OCI-LY3 (cell line): ENCODE measurements at regions not wholly inside any gene's neighbourhood (a gene's known extent, or its start where the extent isn't known, plus 50 kb on each side); places are given as distances from the start of the nearest gene placed in this dataset.

Source experiments
- H2AFZ ChIP-seq: fragments of 200-600, 300-600 bp; shearing (Covaris generic); 2 replicates; pipeline ENCODE4 v1.6.0; 2014; ENCODE audit warnings: antibody characterized with exemption, low read depth, low read length
- H3K27ac ChIP-seq: fragments of 200-600, 300-600 bp; sonication (generic); 2 replicates; pipeline ENCODE4 v1.5.1; 2014; ENCODE audit warnings: mild to moderate bottlenecking, low read length, moderate library complexity, mixed read lengths
- H3K27me3 ChIP-seq: fragments of 200-600, 300-600 bp; sonication (generic); 2 replicates; pipeline ENCODE4 v1.6.1; 2014; ENCODE audit warnings: low read depth, low read length, mixed read lengths
- H3K36me3 ChIP-seq: fragments of 200-600, 300-600 bp; sonication (generic); replicated peaks from 2 replicates; pipeline ENCODE3; 2014; ENCODE audit warnings: low read depth, low read length, mixed read lengths
- H3K4me1 ChIP-seq: fragments of 300-600, 200-600 bp; sonication (generic); 2 replicates; pipeline ENCODE4 v1.6.1; 2014; ENCODE audit warnings: low read length, mixed read lengths
- H3K4me2 ChIP-seq: fragments of 200-600, 300-600 bp; sonication (generic); 2 replicates; pipeline ENCODE4 v1.6.1; 2014; ENCODE audit warnings: low read length, mixed read lengths
- H3K4me3 ChIP-seq: fragments of 300-600, 200-600 bp; sonication (generic); 2 replicates; pipeline ENCODE4 v1.5.1; 2014; ENCODE audit warnings: antibody characterized with exemption, mild to moderate bottlenecking, low read length, moderate library complexity
- H3K79me2 ChIP-seq: fragments of 300-600, 200-600 bp; shearing (Covaris generic); 2 replicates; pipeline ENCODE4 v1.6.1; 2014; ENCODE audit warnings: mild to moderate bottlenecking, low read length, mixed read lengths
- H3K9ac ChIP-seq: fragments of 300-600, 200-600 bp; shearing (Covaris generic); 2 replicates; pipeline ENCODE4 v1.6.0; 2014; ENCODE audit warnings: mild to moderate bottlenecking, low read length, moderate library complexity
- H3K9me3 ChIP-seq: fragments of 200-600, 300-600 bp; shearing (Covaris generic); 2 replicates; pipeline ENCODE4 v1.6.1; 2014; ENCODE audit warnings: low read length, mixed read lengths; ENCODE audit not compliant: insufficient read depth
- H4K20me1 ChIP-seq: fragments of 200-600, 300-600 bp; sonication (generic); 2 replicates; pipeline ENCODE4 v1.6.1; 2016; ENCODE audit warnings: low read length, mixed read lengths; ENCODE audit not compliant: insufficient read depth
- CTCF ChIP-seq: fragments of 200-600, 300-600 bp; sonication (generic); IDR thresholded peaks from 2 replicates; pipeline ENCODE4 v1.5.1; 2014; ENCODE audit warnings: antibody characterized with exemption, low read length, low read depth
- EZH2phosphoT487 ChIP-seq: fragments of 200-600 bp; shearing (Covaris generic); IDR thresholded peaks from 2 replicates; pipeline ENCODE4 v1.6.1; 2018; ENCODE audit warnings: antibody characterized with exemption, mixed run types, low read depth

GRCh38 chr3:82143661-82144412, 382.4 kb upstream of the GBE1 start:
- H4K20me1 ChIP-seq, result no peaks in the 10 kb centered on the region
- H3K4me3 ChIP-seq, result no peak overlapping the region
- H3K27me3 ChIP-seq, result no peaks in the 10 kb centered on the region
- no peak overlapping the region for H3K9ac ChIP-seq
- H3K4me2 ChIP-seq, result no peak overlapping the region
- H3K79me2 ChIP-seq, result no peaks in the 10 kb centered on the region
- no peak for TF ChIP-seq CTCF
- no peak overlapping the region for H2AFZ ChIP-seq
- H3K27ac ChIP-seq, result no peak overlapping the region
- no peaks in the 10 kb centered on the region for H3K36me3 ChIP-seq
- H3K4me1 ChIP-seq, result no peaks in the 10 kb centered on the region
- no peaks in the 10 kb centered on the region for H3K9me3 ChIP-seq

GRCh38 chr3:82141592-82141991, 380.1 kb upstream of the GBE1 start:
- TF ChIP-seq EZH2phosphoT487, result no peak
- TF ChIP-seq CTCF, result no peak
- Histone ChIP-seq H4K20me1 (no peaks in the 10 kb centered on the region), H3K27ac (no peak overlapping the region)

GRCh38 chr3:82137861-82138260, 376.4 kb upstream of the GBE1 start:
- no peak overlapping the region for H3K4me3 ChIP-seq
- H3K27ac ChIP-seq, result no peak overlapping the region
- H4K20me1 ChIP-seq, result no peaks in the 10 kb centered on the region
- H3K79me2 ChIP-seq, result no peaks in the 10 kb centered on the region
- H2AFZ ChIP-seq, result no peak overlapping the region
- no peak overlapping the region for H3K4me2 ChIP-seq
- 0 out of 2 replicates have a peak, but pooled peaks cover under 1% of the 10 kb centered on the region for H3K4me1 ChIP-seq
- H3K36me3 ChIP-seq, result no peaks in the 10 kb centered on the region
- H3K9ac ChIP-seq, result no peak overlapping the region
- H3K9me3 ChIP-seq, result no peaks in the 10 kb centered on the region
- H3K27me3 ChIP-seq, result no peaks in the 10 kb centered on the region
- TF ChIP-seq EZH2phosphoT487 (no peak), CTCF (no peak)

More at GRCh38 chr3:82141592-82141991, 380.1 kb upstream of the GBE1 start:
- no peaks in the 10 kb centered on the region for H3K36me3 ChIP-seq
- H3K4me2 ChIP-seq, result no peak overlapping the region
- no peaks in the 10 kb centered on the region for H3K79me2 ChIP-seq
- no peaks in the 10 kb centered on the region for H3K4me1 ChIP-seq
- no peaks in the 10 kb centered on the region for H3K9me3 ChIP-seq
- no peak overlapping the region for H2AFZ ChIP-seq
- H3K9ac ChIP-seq, result no peak overlapping the region
- H3K27me3 ChIP-seq, result no peaks in the 10 kb centered on the region
- H3K4me3 ChIP-seq, result no peak overlapping the region

GRCh38 chr3:82137050-82137449, 375.6 kb upstream of the GBE1 start:
- H3K79me2 ChIP-seq, result no peaks in the 10 kb centered on the region
- TF ChIP-seq EZH2phosphoT487, result no peak
- TF ChIP-seq CTCF, result no peak
- H3K27ac ChIP-seq, result no peak overlapping the region
- H4K20me1 ChIP-seq, result no peaks in the 10 kb centered on the region
- H3K27me3 ChIP-seq, result no peaks in the 10 kb centered on the region
- H3K4me2 ChIP-seq, result no peak overlapping the region
- H3K36me3 ChIP-seq, result no peaks in the 10 kb centered on the region
- no peak overlapping the region for H3K4me3 ChIP-seq
- no peak overlapping the region for H2AFZ ChIP-seq
- H3K9me3 ChIP-seq, result no peaks in the 10 kb centered on the region
- H3K4me1 ChIP-seq, result 0 out of 2 replicates have a peak, but pooled peaks cover 5% of the 10 kb centered on the region
- H3K9ac ChIP-seq, result no peak overlapping the region
